ENCODE measurements at regions not wholly inside any gene's neighbourhood (a gene's known extent, or its start where the extent isn't known, plus 50 kb on each side); places are given as distances from the start of the nearest gene placed in this dataset.
"Not testable (repeated sequence)": the region's sequence is repeated elsewhere in the genome, so short reads cannot be mapped to it uniquely, and the experiment has no call there.

GRCh38 chr7:360454-361100 is 70.6 kb downstream of the FOXL3 start:
- Histone ChIP-seq H3K4me1 (ENCODE audit: control insufficient read depth in 2 of 2, insufficient read depth in 1 of 2, low read depth in 1 of 2, low read length in 2 of 2) (no peaks in the 10 kb centered on the region), H3K23ac (ENCODE audit: low read depth, low read length, poor library complexity) (peak overlapping the region; percentile 83), H3K4me2 (ENCODE audit: insufficient read depth, low read length, poor library complexity, severe bottlenecking) (no peak overlapping the region), H3K18ac (ENCODE audit: low read length) (peak overlapping the region; percentile 84), H3K4ac (ENCODE audit: low read length) (peak overlapping the region; percentile 59), H2BK5ac (ENCODE audit: low read length) (no peak overlapping the region), H2BK120ac (ENCODE audit: low read depth, low read length) (peak overlapping the region; percentile 57), H2AK5ac (ENCODE audit: low read depth, low read length) (peak overlapping the region; percentile 77), H2AFZ (ENCODE audit: low read length) (no peak overlapping the region), H2BK15ac (ENCODE audit: low read length) (peak overlapping the region; percentile 95), H4K8ac (ENCODE audit: low read depth, low read length) (peak overlapping the region; percentile 77), H3K4me3 (ENCODE audit: low read length in 2 of 2) (peak overlapping the region in 1 of 2 donors; percentile 37), H3K9ac (ENCODE audit: low read depth, low read length, poor library complexity) (peak overlapping the region; percentile 56), H2BK12ac (ENCODE audit: low read length) (no peak overlapping the region), H4K91ac (ENCODE audit: low read depth, low read length, poor library complexity) (peak overlapping the region; percentile 53), H3K9me3 (replicated peaks in 1 of 2; ENCODE audit: control insufficient read depth in 2 of 2, insufficient read depth in 1 of 2, low read depth in 1 of 2, low read length in 2 of 2) (peaks cover 0 to 3% of the 10 kb centered on the region in 2 donors), H3K14ac (ENCODE audit: low read length) (peak overlapping the region; percentile 77), H3K27me3 (ENCODE audit: control insufficient read depth in 3 of 3, insufficient read depth in 3 of 3, low read depth in 1 of 3, low read length in 3 of 3) (peaks cover 0 to 1% (median 0%) of the 10 kb centered on the region in 3 experiments), H3K36me3 (replicated peaks in 1 of 2; ENCODE audit: control insufficient read depth in 2 of 2, insufficient read depth in 2 of 2, low read length in 2 of 2) (no peaks in the 10 kb centered on the region), H3K79me1 (ENCODE audit: low read depth, low read length) (peaks cover 1% of the 10 kb centered on the region), H3K27ac (replicated peaks; ENCODE audit: low read length) (no peak overlapping the region)
- no CpG with 5 or more reads among the region's 39 CpGs for WGBS, 2 donors (ENCODE audit: extremely low coverage in 2 of 2, insufficient read length in 2 of 2, insufficient replicate concordance in 1 of 2)
- DNase-seq (ENCODE audit: low spot score), result no peak

DNA sequence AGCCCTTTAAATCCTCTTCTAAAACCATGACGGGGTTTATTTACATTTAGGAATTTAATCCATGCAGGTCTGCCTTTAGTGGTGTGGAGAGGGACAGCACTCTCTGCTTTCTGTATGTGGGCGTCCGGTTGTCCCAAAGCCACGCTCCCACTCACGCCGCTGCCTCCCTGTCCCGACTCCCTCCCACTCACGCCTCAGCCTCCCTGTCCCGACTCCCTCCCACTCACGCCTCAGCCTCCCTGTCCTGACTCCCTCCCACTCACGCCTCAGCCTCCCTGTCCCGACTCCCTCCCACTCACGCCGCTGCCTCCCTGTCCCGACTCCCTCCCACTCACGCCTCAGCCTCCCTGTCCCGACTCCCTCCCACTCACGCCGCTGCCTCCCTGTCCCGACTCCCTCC is 71.2 kb downstream of the FOXL3 start:
- H4K91ac ChIP-seq (ENCODE audit: low read depth, low read length, poor library complexity); H2BK120ac ChIP-seq (ENCODE audit: low read depth, low read length); H2BK12ac ChIP-seq (ENCODE audit: low read length); H4K8ac ChIP-seq (ENCODE audit: low read depth, low read length); H2AFZ ChIP-seq (ENCODE audit: low read length); H3K4ac ChIP-seq (ENCODE audit: low read length); H3K27ac ChIP-seq (replicated peaks; ENCODE audit: low read length); H2AK5ac ChIP-seq (ENCODE audit: low read depth, low read length); H2BK15ac ChIP-seq (ENCODE audit: low read length); H3K18ac ChIP-seq (ENCODE audit: low read length); H3K14ac ChIP-seq (ENCODE audit: low read length); H3K36me3 ChIP-seq (replicated peaks in 1 of 2; ENCODE audit: control insufficient read depth in 2 of 2, insufficient read depth in 2 of 2, low read length in 2 of 2); DNase-seq (ENCODE audit: low spot score); H2BK5ac ChIP-seq (ENCODE audit: low read length); H3K23ac ChIP-seq (ENCODE audit: low read depth, low read length, poor library complexity); H3K9ac ChIP-seq (ENCODE audit: low read depth, low read length, poor library complexity); H3K27me3 ChIP-seq (ENCODE audit: control insufficient read depth in 3 of 3, insufficient read depth in 3 of 3, low read depth in 1 of 3, low read length in 3 of 3); H3K79me1 ChIP-seq (ENCODE audit: low read depth, low read length); H3K9me3 ChIP-seq (replicated peaks in 1 of 2; ENCODE audit: control insufficient read depth in 2 of 2, insufficient read depth in 1 of 2, low read depth in 1 of 2, low read length in 2 of 2); H3K4me3 ChIP-seq (ENCODE audit: low read length in 2 of 2); H3K4me1 ChIP-seq (ENCODE audit: control insufficient read depth in 2 of 2, insufficient read depth in 1 of 2, low read depth in 1 of 2, low read length in 2 of 2); H3K4me2 ChIP-seq (ENCODE audit: insufficient read depth, low read length, poor library complexity, severe bottlenecking): not testable (repeated sequence)
- no CpG with 5 or more reads among the region's 20 CpGs for WGBS, 2 donors (ENCODE audit: extremely low coverage in 2 of 2, insufficient read length in 2 of 2, insufficient replicate concordance in 1 of 2)

DNA sequence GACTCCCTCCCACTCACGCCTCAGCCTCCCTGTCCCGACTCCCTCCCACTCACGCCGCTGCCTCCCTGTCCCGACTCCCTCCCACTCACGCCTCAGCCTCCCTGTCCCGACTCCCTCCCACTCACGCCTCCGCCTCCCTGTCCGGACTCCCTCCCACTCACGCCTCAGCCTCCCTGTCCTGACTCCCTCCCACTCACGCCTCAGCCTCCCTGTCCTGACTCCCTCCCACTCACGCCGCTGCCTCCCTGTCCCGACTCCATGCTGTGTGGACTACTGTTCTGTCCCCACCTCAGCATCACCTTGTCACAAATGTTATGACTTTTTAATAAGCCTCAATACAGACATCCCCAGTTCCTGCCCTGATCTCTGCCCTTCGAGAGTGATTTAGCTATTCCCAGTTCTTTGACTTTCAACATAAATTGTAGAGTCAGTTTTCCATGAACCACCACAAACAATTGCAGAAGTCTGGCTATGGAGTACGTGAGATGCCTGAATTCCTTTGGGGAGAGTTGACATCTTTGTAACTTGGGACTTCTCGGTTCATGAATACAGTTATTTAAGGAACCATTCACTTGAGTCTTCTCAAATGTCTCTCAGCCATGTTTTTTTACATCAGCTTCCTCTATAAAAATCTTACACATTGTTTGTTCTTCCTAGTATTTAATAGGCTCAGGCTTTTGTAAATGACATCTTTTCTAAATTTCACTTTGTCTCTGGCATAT is 71.9 kb downstream of the FOXL3 start:
- Histone ChIP-seq H4K91ac (ENCODE audit: low read depth, low read length, poor library complexity) (no peak overlapping the region), H3K9ac (ENCODE audit: low read depth, low read length, poor library complexity) (no peak overlapping the region), H2BK120ac (ENCODE audit: low read depth, low read length) (no peak overlapping the region), H4K8ac (ENCODE audit: low read depth, low read length) (no peak overlapping the region), H2BK15ac (ENCODE audit: low read length) (no peak overlapping the region), H3K18ac (ENCODE audit: low read length) (peak overlapping the region; percentile 19), H3K4me3 (ENCODE audit: low read length in 2 of 2) (no peak overlapping the region), H2BK12ac (ENCODE audit: low read length) (no peak overlapping the region), H3K36me3 (replicated peaks in 1 of 2; ENCODE audit: control insufficient read depth in 2 of 2, insufficient read depth in 2 of 2, low read length in 2 of 2) (no peaks in the 10 kb centered on the region), H2AFZ (ENCODE audit: low read length) (no peak overlapping the region), H2BK5ac (ENCODE audit: low read length) (no peak overlapping the region), H3K4me2 (ENCODE audit: insufficient read depth, low read length, poor library complexity, severe bottlenecking) (no peak overlapping the region), H3K79me1 (ENCODE audit: low read depth, low read length) (no peaks in the 10 kb centered on the region), H3K27me3 (ENCODE audit: control insufficient read depth in 3 of 3, insufficient read depth in 3 of 3, low read depth in 1 of 3, low read length in 3 of 3) (peaks cover 0 to 7% (median 1%) of the 10 kb centered on the region in 3 experiments), H3K27ac (replicated peaks; ENCODE audit: low read length) (no peak overlapping the region), H2AK5ac (ENCODE audit: low read depth, low read length) (no peak overlapping the region), H3K23ac (ENCODE audit: low read depth, low read length, poor library complexity) (peak overlapping the region; percentile 49), H3K9me3 (replicated peaks in 1 of 2; ENCODE audit: control insufficient read depth in 2 of 2, insufficient read depth in 1 of 2, low read depth in 1 of 2, low read length in 2 of 2) (peaks cover 0 to 3% of the 10 kb centered on the region in 2 donors), H3K14ac (ENCODE audit: low read length) (no peak overlapping the region), H3K4ac (ENCODE audit: low read length) (no peak overlapping the region), H3K4me1 (ENCODE audit: control insufficient read depth in 2 of 2, insufficient read depth in 1 of 2, low read depth in 1 of 2, low read length in 2 of 2) (no peaks in the 10 kb centered on the region)
- DNase-seq (ENCODE audit: low spot score), result no peak
- WGBS, 2 donors (ENCODE audit: extremely low coverage in 2 of 2, insufficient read length in 2 of 2, insufficient replicate concordance in 1 of 2), result no CpG with 5 or more reads among the region's 18 CpGs

DNA sequence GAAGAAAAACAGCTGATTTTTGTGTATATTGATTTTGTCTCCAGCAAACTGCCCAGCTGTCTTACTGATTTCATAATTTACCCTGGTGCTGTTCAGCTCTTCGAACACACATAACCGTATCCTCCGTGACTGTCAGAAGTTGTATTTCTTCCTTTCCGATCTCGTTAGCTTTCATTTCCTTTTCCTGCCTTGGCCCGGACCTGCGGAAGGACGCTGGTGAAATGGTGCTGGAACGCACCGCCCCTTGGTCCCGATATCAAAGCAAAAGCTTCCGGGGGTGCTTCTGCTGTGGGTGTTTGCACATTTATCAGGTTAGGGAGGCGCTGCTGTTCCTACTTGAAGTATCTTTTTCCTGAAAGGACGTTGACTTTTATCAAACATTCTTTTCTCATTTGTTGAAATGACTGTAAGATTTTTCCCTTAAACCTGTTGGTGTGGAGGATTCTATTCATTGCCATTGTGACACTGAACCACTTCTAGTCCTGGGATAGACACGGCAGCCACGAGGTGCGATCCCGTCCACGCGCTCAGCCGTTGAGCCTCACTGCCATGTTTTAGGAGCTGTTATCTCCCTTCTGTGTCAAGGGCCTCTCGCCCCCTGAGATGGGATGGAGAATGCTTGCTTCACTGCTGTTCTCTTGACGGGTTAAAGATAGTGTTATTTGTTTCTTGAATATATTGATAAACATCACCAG is 72.6 kb downstream of the FOXL3 start:
- H2AK5ac ChIP-seq (ENCODE audit: low read depth, low read length), result no peak overlapping the region
- no peaks in the 10 kb centered on the region for H3K79me1 ChIP-seq (ENCODE audit: low read depth, low read length)
- no peak overlapping the region for H2BK15ac ChIP-seq (ENCODE audit: low read length)
- no peak overlapping the region for H4K8ac ChIP-seq (ENCODE audit: low read depth, low read length)
- no peak overlapping the region for H3K4me2 ChIP-seq (ENCODE audit: insufficient read depth, low read length, poor library complexity, severe bottlenecking)
- H3K23ac ChIP-seq (ENCODE audit: low read depth, low read length, poor library complexity), result no peak overlapping the region
- peak overlapping the region; percentile 29 for H2BK5ac ChIP-seq (ENCODE audit: low read length)
- no peak overlapping the region for H3K27ac ChIP-seq (replicated peaks; ENCODE audit: low read length)
- no peak overlapping the region for H2BK12ac ChIP-seq (ENCODE audit: low read length)
- H2BK120ac ChIP-seq (ENCODE audit: low read depth, low read length), result no peak overlapping the region
- H3K36me3 ChIP-seq (replicated peaks in 1 of 2; ENCODE audit: control insufficient read depth in 2 of 2, insufficient read depth in 2 of 2, low read length in 2 of 2), result no peaks in the 10 kb centered on the region
- no CpG with 5 or more reads among the region's 23 CpGs for WGBS, 2 donors (ENCODE audit: extremely low coverage in 2 of 2, insufficient read length in 2 of 2, insufficient replicate concordance in 1 of 2)
- H3K4me3 ChIP-seq (ENCODE audit: low read length in 2 of 2), result no peak overlapping the region
- no peak overlapping the region for H3K18ac ChIP-seq (ENCODE audit: low read length)
- H2AFZ ChIP-seq (ENCODE audit: low read length), result no peak overlapping the region
- no peaks in the 10 kb centered on the region for H3K4me1 ChIP-seq (ENCODE audit: control insufficient read depth in 2 of 2, insufficient read depth in 1 of 2, low read depth in 1 of 2, low read length in 2 of 2)
- no peak overlapping the region for H4K91ac ChIP-seq (ENCODE audit: low read depth, low read length, poor library complexity)
- H3K14ac ChIP-seq (ENCODE audit: low read length), result no peak overlapping the region
- H3K4ac ChIP-seq (ENCODE audit: low read length), result no peak overlapping the region
- H3K9ac ChIP-seq (ENCODE audit: low read depth, low read length, poor library complexity), result no peak overlapping the region
- peaks cover 0 to 3% of the 10 kb centered on the region in 2 donors for H3K9me3 ChIP-seq (replicated peaks in 1 of 2; ENCODE audit: control insufficient read depth in 2 of 2, insufficient read depth in 1 of 2, low read depth in 1 of 2, low read length in 2 of 2)
- peaks cover 0 to 8% (median 1%) of the 10 kb centered on the region in 3 experiments for H3K27me3 ChIP-seq (ENCODE audit: control insufficient read depth in 3 of 3, insufficient read depth in 3 of 3, low read depth in 1 of 3, low read length in 3 of 3)
- DNase-seq (ENCODE audit: low spot score), result no peak

Measured in neuronal stem cell (in vitro differentiated cells).